HG02852 (cell line): ENCODE measurements at regions not wholly inside any gene's neighbourhood (a gene's known extent, or its start where the extent isn't known, plus 50 kb on each side); places are given as distances from the start of the nearest gene placed in this dataset.

ENCODE experiments used
- ATAC-seq: cut with Tn5 transposase; IDR thresholded peaks from one replicate; pipeline ENCODE4 v1.9.1; 2021; ENCODE audit warnings: mild to moderate bottlenecking, moderate library complexity; ENCODE audit not compliant: unreplicated experiment

- peak; percentile 51 for ATAC-seq
These were observed 117.4 kb upstream of the ELL2 start for GRCh38 chr5:96079075-96079474.

GRCh38 chr5:96076451-96076850, 114.8 kb upstream of the ELL2 start:
- no peak for ATAC-seq

GRCh38 chr5:96075579-96076289, 114.1 kb upstream of the ELL2 start:
- ATAC-seq, result no peak

- no peak for ATAC-seq
These were observed 113.2 kb upstream of the ELL2 start for GRCh38 chr5:96074870-96075269.

GRCh38 chr5:96074460-96074859, 112.8 kb upstream of the ELL2 start:
- no peak for ATAC-seq

GRCh38 chr5:96072791-96073165, 111.1 kb upstream of the ELL2 start:
- no peak for ATAC-seq

- no peak for ATAC-seq
These were observed 110.6 kb upstream of the ELL2 start for GRCh38 chr5:96072138-96072790.

GRCh38 chr5:96070622-96071225, 109.1 kb upstream of the ELL2 start:
- ATAC-seq, result no peak

GRCh38 chr5:96067894-96068614, 106.4 kb upstream of the ELL2 start:
- no peak for ATAC-seq

- no peak for ATAC-seq
These were observed 105.6 kb upstream of the ELL2 start for GRCh38 chr5:96067251-96067650.

GRCh38 chr5:96066386-96066719, 104.7 kb upstream of the ELL2 start:
- ATAC-seq, result no peak

GRCh38 chr5:96065685-96066385, 104.2 kb upstream of the ELL2 start:
- ATAC-seq, result no peak

GRCh38 chr5:96064877-96065276, 103.2 kb upstream of the ELL2 start:
- ATAC-seq, result no peak

GRCh38 chr5:96062836-96063235, 101.2 kb upstream of the ELL2 start:
- ATAC-seq, result no peak

GRCh38 chr5:96058084-96058483, 96.4 kb upstream of the ELL2 start:
- no peak for ATAC-seq

GRCh38 chr5:96054311-96055030, 92.8 kb upstream of the ELL2 start:
- ATAC-seq, result no peak

GRCh38 chr5:96053063-96053735, 91.5 kb upstream of the ELL2 start:
- ATAC-seq, result no peak

GRCh38 chr5:96052374-96052773, 90.7 kb upstream of the ELL2 start:
- ATAC-seq, result no peak

- ATAC-seq, result no peak
These were observed 89.8 kb upstream of the ELL2 start for GRCh38 chr5:96051401-96051830.
